ENCODE measurements at regions not wholly inside any gene's neighbourhood (a gene's known extent, or its start where the extent isn't known, plus 50 kb on each side); places are given as distances from the start of the nearest gene placed in this dataset.

- TF ChIP-seq CTCF (conservative IDR thresholded peaks at IDR 0.05; ENCODE audit: low read depth, low read length) (peak; percentile 33), EZH2 (IDR thresholded peaks at IDR 0.05; ENCODE audit: borderline replicate concordance, low read depth, low read length, poor library complexity, severe bottlenecking) (no peak)
These were observed 535.2 kb downstream of the LIG4 start for GRCh38 chr13:107680115-107680514.

Measured in A673 (cell line).